GM12878 (cell line): ENCODE measurements at regions not wholly inside any gene's neighbourhood (a gene's known extent, or its start where the extent isn't known, plus 50 kb on each side); places are given as distances from the start of the nearest gene placed in this dataset.

Experiments used
- ATF2 ChIP-seq: IDR thresholded peaks from 2 replicates; pipeline ENCODE4 v1.6.1; 2012; ENCODE audit warnings: low read length, inconsistent platforms
- CTCF ChIP-seq, 3 experiments: IDR thresholded peaks in 2 of 3; conservative IDR thresholded peaks in 1 of 3; 2 replicates each; pipeline ENCODE4 v1.5.1; 2011; ENCODE audit warnings: low read depth in 3 of 3, low read length in 3 of 3, mild to moderate bottlenecking in 3 of 3, control low read depth in 2 of 3, moderate library complexity in 2 of 3, inconsistent platforms in 1 of 3, mixed read lengths in 1 of 3; ENCODE audit not compliant: control insufficient read depth in 2 of 3, insufficient read depth in 1 of 3; ENCODE audit errors: extremely low read depth in 1 of 3
- MXI1 ChIP-seq: fragments of 150-350 bp; IDR thresholded peaks from 2 replicates; pipeline ENCODE4 v1.6.1; 2011; ENCODE audit warnings: low read depth, mild to moderate bottlenecking, inconsistent platforms, low read length, improper control_type of control experiment
- NBN ChIP-seq: fragments of 450-650 bp; IDR thresholded peaks from 2 replicates; pipeline ENCODE4 v1.6.1; 2016
- POLR2A ChIP-seq: IDR thresholded peaks from 2 replicates; pipeline ENCODE4 v1.6.1; 2011; ENCODE audit warnings: low read depth, mild to moderate bottlenecking, low read length
- SP1 ChIP-seq: IDR thresholded peaks from one replicate; pipeline ENCODE4 v1.6.1; 2011; ENCODE audit warnings: low read depth, low read length
- TCF3 ChIP-seq: IDR thresholded peaks from 2 replicates; pipeline ENCODE4 v1.6.1; 2012; ENCODE audit warnings: low read depth, mild to moderate bottlenecking, low read length, borderline replicate concordance; ENCODE audit not compliant: insufficient read depth
- ZBED1 ChIP-seq: IDR thresholded peaks from 2 replicates; pipeline ENCODE4 v1.6.1; 2016; ENCODE audit warnings: borderline replicate concordance
- TF ChIP-seq, protein P1 (sequence below): fragments of 450-650 bp; IDR thresholded peaks from 2 replicates; pipeline ENCODE4 v1.6.1; 2017; ENCODE audit warnings: borderline replicate concordance

DNA sequence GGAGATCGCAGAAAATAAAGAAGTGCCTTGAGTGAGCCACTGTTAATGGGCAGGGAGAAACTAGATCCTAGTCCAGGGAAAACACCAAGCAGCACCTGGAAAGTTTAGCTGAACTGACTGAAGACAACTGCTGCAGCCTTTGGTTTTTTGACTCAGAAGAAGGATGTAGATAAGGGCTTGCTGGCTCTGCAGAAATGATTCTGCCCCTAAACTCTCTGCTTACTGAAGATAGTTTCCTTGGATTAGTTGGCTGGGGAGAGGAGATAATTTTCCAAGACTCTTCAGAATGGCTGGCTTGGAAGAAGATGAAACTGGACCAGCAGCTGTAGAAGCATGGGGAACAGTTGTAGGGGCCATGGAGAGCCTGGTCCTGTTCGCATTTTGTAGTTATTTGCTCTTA lies 471.8 kb downstream of the KDM4C start:
- no peak for TF ChIP-seq ATF2
- no peak for TF ChIP-seq CTCF (IDR thresholded peaks at IDR 0.05 in 2 of 3, conservative IDR thresholded peaks at IDR 0.05 in 1 of 3; ENCODE audit: control insufficient read depth in 2 of 3, extremely low read depth in 1 of 3, insufficient read depth in 1 of 3, low read depth in 3 of 3, low read length in 3 of 3)
- TF ChIP-seq NBN: no peak
- TF ChIP-seq, protein P1, sequence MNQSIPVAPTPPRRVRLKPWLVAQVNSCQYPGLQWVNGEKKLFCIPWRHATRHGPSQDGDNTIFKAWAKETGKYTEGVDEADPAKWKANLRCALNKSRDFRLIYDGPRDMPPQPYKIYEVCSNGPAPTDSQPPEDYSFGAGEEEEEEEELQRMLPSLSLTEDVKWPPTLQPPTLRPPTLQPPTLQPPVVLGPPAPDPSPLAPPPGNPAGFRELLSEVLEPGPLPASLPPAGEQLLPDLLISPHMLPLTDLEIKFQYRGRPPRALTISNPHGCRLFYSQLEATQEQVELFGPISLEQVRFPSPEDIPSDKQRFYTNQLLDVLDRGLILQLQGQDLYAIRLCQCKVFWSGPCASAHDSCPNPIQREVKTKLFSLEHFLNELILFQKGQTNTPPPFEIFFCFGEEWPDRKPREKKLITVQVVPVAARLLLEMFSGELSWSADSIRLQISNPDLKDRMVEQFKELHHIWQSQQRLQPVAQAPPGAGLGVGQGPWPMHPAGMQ: no peak
- TF ChIP-seq ZBED1: no peak
- no peak for TF ChIP-seq SP1
- no peak for TF ChIP-seq POLR2A
- no peak for TF ChIP-seq MXI1
- TF ChIP-seq TCF3: no peak
